Fibroblast of pulmonary artery (primary cell): ENCODE measurements at regions not wholly inside any gene's neighbourhood (a gene's known extent, or its start where the extent isn't known, plus 50 kb on each side); places are given as distances from the start of the nearest gene placed in this dataset.
"Not testable (repeated sequence)": the region's sequence is repeated elsewhere in the genome, so short reads cannot be mapped to it uniquely, and the experiment has no call there.

Source experiments
- DNase-seq: peaks from one replicate; pipeline ENCODE4 v3.0.0-alpha.2; 2010; ENCODE audit warnings: low read depth
- H3K4me3 ChIP-seq: replicated peaks from 2 replicates; pipeline ENCODE4 v1.5.1; 2011; ENCODE audit warnings: low read depth, mild to moderate bottlenecking, control low read depth, low read length, moderate library complexity
- TF ChIP-seq, protein P1 (sequence below): IDR thresholded peaks from 2 replicates; pipeline ENCODE4 v1.5.1; 2011; ENCODE audit warnings: mild to moderate bottlenecking, control low read depth, low read length, inconsistent platforms; ENCODE audit errors: missing control alignments

DNA sequence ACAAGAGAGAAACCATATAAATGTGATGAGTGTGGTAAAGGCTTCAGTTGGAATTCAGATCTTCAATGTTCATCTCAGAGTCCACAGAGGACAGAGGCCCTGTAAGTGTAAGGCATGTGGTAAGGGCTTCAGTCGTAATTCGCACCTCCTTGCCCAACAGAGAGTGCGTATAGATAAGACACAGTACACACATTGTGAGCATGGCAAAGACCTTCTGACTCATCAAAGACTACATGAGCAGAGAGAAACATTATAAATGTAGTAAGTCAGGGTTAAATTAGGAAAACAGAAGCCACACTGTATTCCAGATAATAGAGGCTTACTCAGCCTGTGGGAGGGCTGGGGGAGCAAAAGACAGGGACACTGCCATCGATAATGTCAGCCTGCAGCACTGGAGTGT is 98.1 kb upstream of the GPR39 start:
- not testable (repeated sequence) for DNase-seq, H3K4me3 ChIP-seq

- not testable (repeated sequence) for DNase-seq
Observed at GRCh38 chr2:132324005-132324404, 92.6 kb upstream of the GPR39 start.

DNA sequence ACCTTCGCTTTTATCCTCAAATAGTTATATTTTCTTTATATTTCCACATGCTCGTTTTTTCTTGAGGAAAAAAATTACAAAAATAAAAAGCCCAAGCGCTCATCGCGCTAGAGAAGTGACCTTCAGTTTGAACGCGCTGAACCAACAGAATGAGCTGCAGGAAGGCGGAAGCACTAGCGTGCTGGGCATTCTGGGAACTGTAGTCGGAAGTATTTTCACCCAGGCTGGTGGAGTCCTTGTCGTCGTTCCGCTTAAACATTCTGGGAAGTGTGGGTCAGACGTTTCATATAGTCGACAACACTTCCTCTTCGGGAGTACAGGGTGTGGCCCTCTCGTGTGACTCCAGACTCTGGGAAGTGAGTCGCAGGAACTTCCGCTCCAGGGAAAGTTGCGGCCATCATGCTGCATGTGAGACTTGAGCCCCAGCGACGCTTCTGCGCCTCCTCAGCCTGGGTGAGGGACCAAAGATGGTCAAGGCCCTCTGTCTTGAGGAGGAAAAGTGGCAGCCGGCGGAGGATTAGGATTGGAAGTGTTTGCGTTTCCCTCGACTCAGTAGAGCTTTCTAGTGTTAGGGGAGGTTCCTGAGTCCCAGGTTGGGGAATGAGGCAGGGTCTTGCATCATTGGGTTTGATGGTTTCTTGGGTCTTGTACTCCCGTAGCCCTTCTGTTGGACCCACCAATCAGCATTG is 84.1 kb upstream of the GPR39 start:
- H3K4me3 ChIP-seq, DNase-seq: not testable (repeated sequence)

More at GRCh38 chr2:132324005-132324404, 92.6 kb upstream of the GPR39 start:
- not testable (repeated sequence) for H3K4me3 ChIP-seq

DNA sequence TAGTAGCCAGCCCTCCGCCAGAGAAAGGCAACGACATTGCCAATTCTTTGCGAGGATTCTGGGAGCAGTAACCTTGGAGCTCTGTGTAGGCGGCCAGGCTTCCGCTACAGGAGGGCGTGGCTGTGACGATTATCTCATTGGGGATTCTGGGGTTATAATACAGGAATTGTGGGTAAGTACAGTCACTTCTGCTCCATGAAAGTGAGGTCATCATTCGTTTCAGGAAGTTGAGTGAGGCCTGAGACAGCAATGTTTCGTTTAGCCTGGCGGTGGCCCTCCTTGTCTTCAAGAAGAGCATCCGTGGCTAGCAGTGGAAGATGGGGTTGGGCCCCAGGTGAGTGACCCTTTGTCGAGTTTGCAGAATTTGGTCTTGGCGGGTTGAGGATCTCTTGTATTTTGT is 79.5 kb upstream of the GPR39 start:
- not testable (repeated sequence) for DNase-seq, H3K4me3 ChIP-seq

DNA sequence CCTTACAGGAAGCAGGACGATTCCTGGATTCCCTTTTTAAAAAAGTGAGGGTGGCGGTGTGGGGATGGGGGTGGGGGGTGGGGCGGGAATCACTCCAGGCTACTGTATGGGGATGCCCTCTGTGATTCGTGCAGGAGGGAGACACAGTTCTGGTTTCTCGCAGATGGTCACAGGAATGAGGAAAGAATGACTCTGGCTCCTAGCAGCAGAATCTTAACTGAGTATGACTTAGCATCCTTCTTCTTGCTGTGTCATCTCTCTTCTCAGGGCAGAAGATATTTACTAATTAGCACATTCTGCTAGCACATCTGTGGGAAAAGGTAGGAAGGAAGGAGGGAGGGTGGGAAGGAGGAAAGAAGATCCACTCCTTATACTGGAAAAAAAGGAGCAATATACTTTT is 78.8 kb upstream of the GPR39 start:
- H3K4me3 ChIP-seq, DNase-seq: not testable (repeated sequence)

DNA sequence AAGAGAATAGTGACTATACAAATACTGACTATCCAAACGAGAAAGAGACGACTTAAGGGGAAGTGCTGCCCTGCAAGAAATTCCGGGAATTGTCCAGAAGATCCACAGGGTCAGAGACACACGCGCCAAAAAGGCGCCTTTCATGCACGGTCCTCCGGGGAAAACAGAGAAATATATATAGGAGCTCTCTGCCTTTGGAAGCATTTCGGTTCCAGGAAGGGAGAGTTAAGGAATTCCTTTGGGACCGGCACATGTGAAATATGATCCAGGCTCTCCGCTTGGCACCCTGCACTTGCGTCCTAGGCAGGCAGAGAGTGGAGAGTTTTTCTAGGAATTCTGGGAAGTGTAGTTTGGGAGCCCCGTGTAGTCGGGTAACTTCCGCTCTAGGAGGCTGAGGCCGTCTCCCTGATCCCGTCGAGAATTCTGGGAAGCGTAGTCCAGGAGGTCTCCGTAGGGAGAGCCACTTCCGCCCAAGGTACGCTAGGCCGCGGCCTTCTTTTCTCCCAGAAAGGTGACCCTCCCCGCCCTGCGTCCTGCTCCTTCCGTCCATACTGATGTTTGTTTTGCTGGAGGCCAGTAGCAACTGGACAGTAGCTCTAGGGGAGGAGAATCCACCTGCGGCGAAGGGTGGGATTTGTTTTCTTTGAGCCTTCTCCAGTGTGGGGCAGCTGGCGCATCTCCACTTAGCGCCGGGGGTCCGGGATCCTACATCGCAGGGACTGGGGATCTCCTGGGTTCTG is 69.4 kb upstream of the GPR39 start:
- H3K4me3 ChIP-seq = peak overlapping the region; percentile 59

GRCh38 chr2:132349092-132349687 is 67.4 kb upstream of the GPR39 start:
- H3K4me3 ChIP-seq = not testable (repeated sequence)
- TF ChIP-seq, protein P1, sequence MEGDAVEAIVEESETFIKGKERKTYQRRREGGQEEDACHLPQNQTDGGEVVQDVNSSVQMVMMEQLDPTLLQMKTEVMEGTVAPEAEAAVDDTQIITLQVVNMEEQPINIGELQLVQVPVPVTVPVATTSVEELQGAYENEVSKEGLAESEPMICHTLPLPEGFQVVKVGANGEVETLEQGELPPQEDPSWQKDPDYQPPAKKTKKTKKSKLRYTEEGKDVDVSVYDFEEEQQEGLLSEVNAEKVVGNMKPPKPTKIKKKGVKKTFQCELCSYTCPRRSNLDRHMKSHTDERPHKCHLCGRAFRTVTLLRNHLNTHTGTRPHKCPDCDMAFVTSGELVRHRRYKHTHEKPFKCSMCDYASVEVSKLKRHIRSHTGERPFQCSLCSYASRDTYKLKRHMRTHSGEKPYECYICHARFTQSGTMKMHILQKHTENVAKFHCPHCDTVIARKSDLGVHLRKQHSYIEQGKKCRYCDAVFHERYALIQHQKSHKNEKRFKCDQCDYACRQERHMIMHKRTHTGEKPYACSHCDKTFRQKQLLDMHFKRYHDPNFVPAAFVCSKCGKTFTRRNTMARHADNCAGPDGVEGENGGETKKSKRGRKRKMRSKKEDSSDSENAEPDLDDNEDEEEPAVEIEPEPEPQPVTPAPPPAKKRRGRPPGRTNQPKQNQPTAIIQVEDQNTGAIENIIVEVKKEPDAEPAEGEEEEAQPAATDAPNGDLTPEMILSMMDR = peak; percentile 62
- DNase-seq = peak; percentile 79

More for the DNA sequence above, 69.4 kb upstream of the GPR39 start:
- peak; percentile 84 for DNase-seq

GRCh38 chr2:132351668-132352067 is 64.9 kb upstream of the GPR39 start:
- not testable (repeated sequence) for DNase-seq, H3K4me3 ChIP-seq

GRCh38 chr2:132352481-132353001 is 64.1 kb upstream of the GPR39 start:
- DNase-seq = peak; percentile 31
- peak overlapping the region; percentile 31 for H3K4me3 ChIP-seq

DNA sequence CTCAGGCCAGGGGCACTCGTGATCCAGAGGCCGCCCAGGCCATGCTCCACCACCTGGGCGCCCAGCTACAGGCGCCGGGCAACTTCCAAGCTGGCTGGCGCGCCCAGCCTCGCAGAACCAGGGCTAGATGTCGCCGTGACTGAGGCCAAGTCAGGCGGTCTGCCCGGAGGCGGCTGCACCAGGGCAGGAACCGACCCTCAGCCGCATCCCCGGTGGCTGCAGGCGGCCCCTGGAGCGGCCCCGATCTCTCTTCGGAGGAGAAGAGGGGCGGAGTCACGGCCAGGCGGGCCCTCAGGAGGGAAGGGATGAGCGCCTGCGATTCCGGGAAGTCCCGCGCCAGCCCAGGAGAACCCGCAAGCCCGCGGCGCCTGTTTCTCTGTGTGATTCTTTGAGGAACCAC is 63.2 kb upstream of the GPR39 start:
- peak overlapping the region; percentile 40 for H3K4me3 ChIP-seq
- DNase-seq = not testable (repeated sequence)

GRCh38 chr2:132360964-132361363 is 55.6 kb upstream of the GPR39 start:
- DNase-seq, H3K4me3 ChIP-seq: not testable (repeated sequence)

- not testable (repeated sequence) for DNase-seq, H3K4me3 ChIP-seq
Observed at GRCh38 chr2:132361498-132361897, 55.1 kb upstream of the GPR39 start.

DNA sequence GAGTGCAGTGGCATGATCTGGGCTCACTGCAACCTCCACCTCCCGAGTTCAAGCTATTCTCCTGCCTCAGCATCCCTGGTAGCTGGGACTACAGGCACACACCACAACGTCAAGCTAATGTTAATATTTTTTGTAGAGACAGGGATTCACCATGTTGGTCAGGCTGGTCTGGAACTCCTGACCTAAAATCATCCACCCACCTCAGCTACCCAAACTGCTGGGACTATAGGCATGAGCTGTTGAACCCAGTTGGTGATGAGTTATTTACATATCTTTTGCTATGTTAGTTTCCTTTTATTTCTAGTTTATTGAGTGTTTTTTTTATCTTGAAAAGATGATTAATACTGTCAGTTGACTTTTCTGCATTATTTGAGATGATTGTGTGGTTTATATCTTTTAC is 53.3 kb upstream of the GPR39 start:
- not testable (repeated sequence) for H3K4me3 ChIP-seq, DNase-seq

GRCh38 chr2:132365963-132366362 is 50.6 kb upstream of the GPR39 start:
- not testable (repeated sequence) for H3K4me3 ChIP-seq

More at GRCh38 chr2:132365963-132366362, 50.6 kb upstream of the GPR39 start:
- not testable (repeated sequence) for DNase-seq
